H1 (cell line): ENCODE measurements at regions not wholly inside any gene's neighbourhood (a gene's known extent, or its start where the extent isn't known, plus 50 kb on each side); places are given as distances from the start of the nearest gene placed in this dataset.

Source experiments
- BRCA1 ChIP-seq: IDR thresholded peaks from 2 replicates; pipeline ENCODE4 v1.6.1; 2012; ENCODE audit warnings: low read depth, low read length, improper control_type of control experiment
- CEBPB ChIP-seq: IDR thresholded peaks from 2 replicates; pipeline ENCODE4 v1.6.1; 2012; ENCODE audit warnings: low read depth, low read length
- CTCF ChIP-seq, 3 experiments: IDR thresholded peaks; 1 replicate in 2 of 3; 2 replicates in 1 of 3; pipeline versions ENCODE4 v1.5.1 to v1.6.1; 2011; ENCODE audit warnings: low read length in 3 of 3, mild to moderate bottlenecking in 3 of 3, inconsistent platforms in 2 of 3, low read depth in 1 of 3, moderate library complexity in 1 of 3; ENCODE audit not compliant: insufficient read depth in 1 of 3; ENCODE audit errors: control extremely low read depth in 1 of 3
- HDAC2 ChIP-seq, 2 experiments: fragments of 300-600 bp in 1 of 2; sonication (generic) in 1 of 2; IDR thresholded peaks; 2 replicates each; pipeline ENCODE4 v1.6.1; 2011 to 2012; ENCODE audit warnings: low read depth in 2 of 2, low read length in 2 of 2, mild to moderate bottlenecking in 2 of 2, moderate library complexity in 2 of 2, borderline replicate concordance in 1 of 2, inconsistent platforms in 1 of 2
- SP1 ChIP-seq: IDR thresholded peaks from 2 replicates; pipeline ENCODE4 v1.6.1; 2011; ENCODE audit warnings: low read depth, low read length
- TAF1 ChIP-seq: IDR thresholded peaks from 2 replicates; pipeline ENCODE4 v1.6.1; 2011; ENCODE audit warnings: mild to moderate bottlenecking, low read depth, low read length

GRCh38 chr13:39815345-39816111 is 160.1 kb downstream of the COG6 start:
- no peak for TF ChIP-seq BRCA1
- no peak for TF ChIP-seq CTCF (IDR thresholded peaks at IDR 0.05; ENCODE audit: control extremely low read depth in 1 of 3, insufficient read depth in 1 of 3, low read depth in 1 of 3, low read length in 3 of 3)
- no peak for TF ChIP-seq TAF1
- no peak for TF ChIP-seq SP1
- no peak for TF ChIP-seq HDAC2 (IDR thresholded peaks at IDR 0.05; ENCODE audit: borderline replicate concordance in 1 of 2, low read depth in 2 of 2, low read length in 2 of 2)
- TF ChIP-seq CEBPB = no peak
